HG03342 (cell line): ENCODE measurements at regions not wholly inside any gene's neighbourhood (a gene's known extent, or its start where the extent isn't known, plus 50 kb on each side); places are given as distances from the start of the nearest gene placed in this dataset.

ENCODE experiments used
- ATAC-seq: cut with Tn5 transposase; IDR thresholded peaks from one replicate; pipeline ENCODE4 v1.9.1; 2021; ENCODE audit warnings: mild to moderate bottlenecking, moderate library complexity; ENCODE audit not compliant: unreplicated experiment

DNA sequence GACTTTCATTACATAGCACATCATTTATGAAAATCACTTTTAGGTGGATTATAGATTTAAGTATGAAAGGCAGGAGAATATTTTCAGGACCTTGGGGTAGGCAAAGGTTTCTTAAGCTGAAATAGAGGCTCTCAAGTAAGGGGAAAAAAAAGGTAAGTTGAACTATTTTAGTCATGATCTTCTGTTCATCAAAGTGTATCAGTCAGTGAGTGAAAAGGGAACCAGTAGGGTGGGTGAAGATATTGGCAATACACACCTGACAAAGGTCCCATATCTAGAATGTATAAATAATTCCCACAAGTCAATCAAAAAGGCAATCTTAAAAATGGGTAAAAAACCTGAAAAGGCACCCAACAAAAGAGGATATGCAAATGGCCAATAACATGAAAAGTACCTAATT is 218.6 kb downstream of the KLF13 start:
- no peak for ATAC-seq

DNA sequence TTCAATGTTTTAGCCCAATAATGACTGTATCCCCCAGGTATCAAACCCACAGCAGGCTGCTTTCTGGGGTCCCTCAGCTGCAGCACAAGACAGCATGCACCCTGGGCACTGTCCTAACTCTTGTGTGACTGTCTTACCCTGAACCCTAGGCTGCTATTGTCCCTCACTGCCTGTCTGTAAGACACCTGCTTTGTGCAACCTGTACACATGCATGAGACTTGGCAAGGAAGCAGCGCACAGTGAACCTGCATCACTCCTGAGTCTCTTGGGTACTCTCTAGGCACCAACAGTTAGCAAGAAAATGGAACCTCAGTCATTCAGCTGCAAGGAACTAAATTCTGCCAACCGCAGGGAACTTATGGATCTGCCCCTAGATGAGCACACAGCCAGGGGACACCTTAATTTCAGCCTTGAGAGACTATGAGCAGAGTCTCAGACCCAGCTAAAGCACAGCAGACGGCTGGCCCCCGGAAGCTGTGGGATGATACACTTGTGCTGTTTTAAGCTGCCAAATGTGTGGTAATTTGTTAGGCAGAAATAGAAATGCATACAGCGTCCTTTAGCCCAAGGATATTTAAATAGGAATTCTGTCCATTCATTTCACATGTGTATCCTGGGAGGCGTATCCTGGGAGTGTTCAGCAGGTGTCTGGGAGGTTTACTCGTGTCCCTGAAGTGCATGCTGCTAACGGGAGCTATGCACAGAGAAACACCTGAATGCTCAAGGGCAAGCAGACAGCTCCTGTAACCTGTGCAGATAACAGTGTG is 223.8 kb downstream of the KLF13 start:
- no peak for ATAC-seq

GRCh38 chr15:31551323-31551722 is 224.7 kb downstream of the KLF13 start:
- ATAC-seq: no peak

- ATAC-seq: no peak
These were observed 226.0 kb downstream of the KLF13 start for GRCh38 chr15:31552482-31553099.

DNA sequence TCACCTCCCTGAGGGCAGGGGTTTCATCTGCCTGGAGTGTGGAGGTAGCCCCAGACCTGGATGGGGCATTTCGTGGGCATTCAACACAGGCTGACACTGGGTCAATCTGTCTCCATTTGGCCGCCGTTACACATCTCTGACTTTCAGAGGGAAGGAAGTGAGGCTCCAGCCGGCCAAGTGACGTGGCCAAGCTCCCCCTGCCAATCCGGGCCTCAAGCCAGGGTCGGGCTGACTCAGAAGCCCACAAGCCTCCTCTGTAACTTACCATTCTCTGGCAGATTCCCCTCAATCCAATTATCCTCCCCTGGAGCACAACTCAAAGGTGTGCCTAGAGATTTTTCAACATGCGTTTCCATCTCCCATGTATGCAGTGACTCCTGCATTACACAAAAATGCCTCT is 227.6 kb downstream of the KLF13 start:
- ATAC-seq: no peak

DNA sequence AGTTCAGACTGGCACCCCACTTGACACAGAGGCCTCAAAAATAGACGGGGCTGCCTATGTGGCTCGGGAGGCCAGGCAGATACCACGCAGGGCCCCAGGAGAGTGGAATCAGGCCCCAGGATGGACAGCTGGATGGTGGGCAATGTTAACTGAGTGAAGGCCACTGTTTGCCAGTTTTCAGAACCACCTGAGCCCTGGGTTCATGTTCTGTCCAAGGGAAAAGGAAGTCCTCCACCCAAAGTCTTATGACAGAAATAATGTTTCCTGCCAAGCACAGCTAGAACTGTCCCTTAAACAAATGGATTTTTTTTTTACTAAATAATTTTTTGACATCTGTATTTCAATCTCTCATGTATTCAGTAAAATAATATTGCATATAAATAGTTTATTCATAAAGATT is 228.4 kb downstream of the KLF13 start:
- no peak for ATAC-seq

- no peak for ATAC-seq
These were observed 230.0 kb downstream of the KLF13 start for GRCh38 chr15:31556494-31557150.

DNA sequence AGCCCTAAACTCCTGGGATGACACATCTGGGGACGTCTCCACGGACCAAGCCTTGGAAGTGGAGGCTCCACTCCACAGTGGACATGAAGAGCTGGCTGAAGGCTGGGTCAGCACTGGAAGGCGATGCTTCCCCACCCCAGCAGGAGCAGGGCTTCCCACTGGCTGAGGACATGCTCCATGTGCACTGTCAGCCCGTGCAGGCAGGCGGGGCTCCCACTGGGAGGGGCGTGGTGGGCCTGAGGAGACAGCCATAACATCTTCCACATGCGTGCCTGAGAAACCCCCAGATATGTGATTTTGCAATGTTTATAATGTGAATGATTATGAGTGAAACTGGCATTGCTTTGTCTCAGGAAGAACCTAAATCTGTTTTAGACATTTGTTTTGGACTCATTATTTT is 231.3 kb downstream of the KLF13 start:
- no peak for ATAC-seq

- no peak for ATAC-seq
These were observed 232.2 kb downstream of the KLF13 start for GRCh38 chr15:31558840-31559239.

GRCh38 chr15:31559786-31560185 is 233.2 kb downstream of the KLF13 start:
- no peak for ATAC-seq

DNA sequence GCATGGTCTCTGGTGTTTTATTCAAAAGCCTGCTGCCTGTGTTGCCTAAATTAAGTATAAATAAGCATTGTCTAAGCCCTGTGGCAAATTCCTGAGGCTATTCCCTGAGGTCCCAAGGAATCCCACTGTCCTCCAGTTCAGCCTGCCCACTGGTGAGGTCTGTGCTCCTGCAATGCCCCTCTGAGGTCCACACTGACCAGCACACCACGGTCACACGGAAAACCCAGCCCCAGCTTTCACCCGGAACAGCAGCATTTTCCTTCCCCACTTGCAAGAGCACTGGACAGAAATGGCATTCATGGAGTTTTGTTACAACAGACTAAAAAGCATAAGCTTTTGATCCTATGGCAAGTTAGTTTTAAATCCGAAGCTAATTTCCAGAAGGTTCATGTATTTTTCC is 234.0 kb downstream of the KLF13 start:
- ATAC-seq: no peak

GRCh38 chr15:31561156-31561555 is 234.5 kb downstream of the KLF13 start:
- ATAC-seq: no peak

- no peak for ATAC-seq
These were observed 236.4 kb downstream of the KLF13 start for GRCh38 chr15:31563001-31563400.

DNA sequence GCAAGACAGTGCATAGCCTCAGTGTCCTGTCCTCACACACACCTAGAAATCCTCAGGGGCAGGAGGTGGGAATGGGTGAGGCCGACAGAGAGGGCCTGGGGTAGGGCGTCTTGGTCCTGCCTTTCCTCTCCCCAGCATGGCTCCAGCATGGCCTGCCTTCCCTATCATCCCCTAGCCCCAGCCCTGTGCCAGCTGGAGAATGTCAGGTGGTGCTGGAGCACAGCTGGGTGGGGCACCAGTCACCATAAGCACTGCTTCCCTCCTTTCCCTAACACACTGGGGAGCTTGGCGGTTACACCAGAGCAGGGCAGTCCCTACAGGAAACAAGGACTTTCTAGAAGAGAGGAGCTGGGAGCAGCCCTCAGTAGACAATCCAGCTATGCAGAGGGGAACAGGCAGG is 236.8 kb downstream of the KLF13 start:
- ATAC-seq: no peak

GRCh38 chr15:31567861-31568260 is 241.2 kb downstream of the KLF13 start:
- no peak for ATAC-seq

DNA sequence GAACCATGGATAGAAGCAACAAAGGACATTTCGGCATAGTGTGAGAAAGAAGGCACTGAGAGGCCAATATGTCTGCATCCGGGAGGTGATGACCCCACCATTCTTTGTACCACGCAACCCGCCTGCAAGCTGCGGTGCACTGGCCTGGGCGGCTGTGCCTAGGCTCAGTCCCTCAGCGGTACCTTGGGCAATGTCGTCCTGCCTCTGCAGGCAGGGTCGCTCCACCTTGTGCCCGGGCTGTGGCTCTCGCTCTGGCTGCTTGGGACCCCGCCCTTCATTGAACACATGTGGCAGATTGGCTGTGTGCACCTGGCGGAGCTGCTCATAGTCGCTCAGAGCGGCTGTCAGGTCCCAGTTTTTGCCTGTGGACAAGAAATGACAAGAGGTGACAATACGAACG is 243.2 kb downstream of the KLF13 start:
- no peak for ATAC-seq

DNA sequence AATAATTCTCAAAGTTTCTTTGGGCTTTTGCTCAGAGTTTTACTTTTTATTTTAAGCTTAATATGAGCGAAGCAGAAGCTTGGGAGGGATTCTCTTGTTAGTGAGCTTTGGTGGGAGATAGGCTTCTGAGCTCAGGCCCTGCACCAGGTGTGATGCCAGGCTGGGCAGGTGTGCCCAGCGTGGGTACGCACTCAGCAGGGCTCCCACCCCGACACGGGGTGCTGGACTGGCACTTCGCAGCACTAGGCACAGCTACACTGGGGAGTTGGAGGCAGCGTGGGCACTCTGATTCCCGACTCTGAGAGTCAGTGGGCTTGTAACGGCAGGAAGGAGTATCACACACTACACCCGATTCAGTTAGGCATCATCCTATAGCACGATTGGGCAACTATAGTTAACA is 244.0 kb downstream of the KLF13 start:
- no peak for ATAC-seq

GRCh38 chr15:31571676-31572075 is 245.0 kb downstream of the KLF13 start:
- ATAC-seq: no peak

DNA sequence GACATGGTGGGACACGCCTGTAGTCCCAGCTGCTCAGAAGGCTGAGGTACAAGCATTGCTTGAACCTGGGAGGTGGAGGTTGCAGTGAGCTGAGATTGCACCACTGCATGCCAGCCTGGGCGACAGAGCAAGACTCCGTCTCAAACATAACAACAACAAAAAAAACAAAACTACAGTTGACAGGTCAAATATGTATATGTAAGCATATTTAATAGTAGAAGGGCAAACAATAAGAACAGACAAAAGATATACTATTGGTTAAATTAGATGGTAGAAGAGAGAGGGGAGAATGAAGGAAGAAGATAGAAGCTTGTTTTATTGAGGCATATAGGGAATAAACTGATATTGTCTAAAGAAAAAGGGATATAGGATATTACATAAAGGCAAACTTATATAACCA is 247.1 kb downstream of the KLF13 start:
- ATAC-seq: no peak

DNA sequence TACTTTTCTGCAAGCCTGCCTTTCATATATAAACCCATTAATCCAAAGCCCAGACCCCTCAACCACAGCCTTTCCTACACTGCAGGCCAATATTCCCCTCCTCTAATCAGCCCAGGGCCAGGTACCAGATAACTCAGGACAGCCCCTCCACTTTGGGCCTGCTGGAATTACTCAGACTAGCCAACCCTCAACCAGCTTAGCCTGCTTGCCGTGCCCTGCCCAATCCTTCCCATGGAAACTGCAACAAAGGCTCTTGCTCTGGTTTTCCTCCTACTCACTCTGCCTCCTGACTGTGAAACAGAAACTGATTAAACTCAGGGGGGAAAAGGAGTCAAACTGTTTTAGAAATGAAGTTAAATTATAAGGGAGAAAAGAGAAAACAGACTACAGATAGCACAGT is 248.1 kb downstream of the KLF13 start:
- no peak for ATAC-seq

DNA sequence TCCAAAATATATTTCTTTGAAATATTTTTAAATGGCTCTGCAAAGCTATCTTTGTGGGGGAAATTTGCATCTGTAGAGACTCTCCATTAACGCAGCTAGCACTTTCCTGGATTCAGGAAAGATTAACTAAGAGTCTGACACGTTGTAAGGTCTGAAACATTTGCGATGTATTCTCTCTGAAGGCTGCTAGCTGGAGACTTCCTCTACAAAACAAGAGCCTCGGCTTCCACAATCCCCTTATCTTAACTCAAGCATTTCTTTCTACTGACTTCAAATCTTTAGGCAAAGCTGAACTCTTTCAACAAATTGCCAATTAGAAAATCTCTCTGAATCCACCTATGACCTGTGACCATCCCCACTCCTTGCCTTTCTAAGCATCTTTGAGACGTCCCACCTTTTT is 250.5 kb downstream of the KLF13 start:
- no peak for ATAC-seq

DNA sequence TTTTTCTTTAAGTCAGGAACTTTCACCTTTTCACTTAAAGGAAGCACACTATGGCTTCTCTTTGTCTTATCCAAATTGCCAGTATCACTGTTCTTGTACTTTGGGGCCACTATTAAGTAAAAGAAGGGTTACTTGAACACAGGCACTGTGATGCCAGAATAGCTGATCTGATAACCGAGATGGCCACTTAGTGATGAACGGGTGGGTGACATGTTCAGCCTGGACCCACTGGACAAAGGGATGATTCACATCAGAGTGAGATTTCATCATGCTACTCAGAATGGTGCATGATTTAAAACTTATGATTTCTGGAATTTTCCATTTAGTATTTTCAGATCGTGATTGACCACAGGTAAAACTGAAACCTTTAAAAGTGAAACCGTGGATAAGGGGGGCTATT is 252.6 kb downstream of the KLF13 start:
- ATAC-seq: no peak
